ENCODE measurements at regions not wholly inside any gene's neighbourhood (a gene's known extent, or its start where the extent isn't known, plus 50 kb on each side); places are given as distances from the start of the nearest gene placed in this dataset.
"Not testable (repeated sequence)": the region's sequence is repeated elsewhere in the genome, so short reads cannot be mapped to it uniquely, and the experiment has no call there.

DNA sequence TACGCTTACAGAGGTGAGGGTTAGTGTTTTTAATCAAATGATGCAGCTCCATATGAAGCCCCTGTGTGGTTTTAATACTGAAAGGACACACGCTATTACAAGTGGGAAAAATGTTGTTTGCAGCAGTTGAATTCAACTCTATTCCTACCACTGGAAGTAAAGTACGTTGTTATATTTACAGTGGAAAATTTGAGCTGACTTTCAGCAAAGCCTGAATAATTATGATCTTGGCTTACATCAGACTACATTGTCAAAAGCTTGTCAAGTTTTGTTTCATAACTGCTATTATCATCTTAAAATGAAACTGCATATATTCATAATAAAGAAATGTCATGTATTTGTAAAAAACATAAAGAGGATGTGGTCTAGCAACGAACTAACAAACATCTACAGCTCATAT is 818.5 kb downstream of the SEMA5A start:
- DNase-seq (ENCODE audit: insufficient read length, low spot score), result no peak
- no peak for FAIRE-seq
- TF ChIP-seq, protein P1, sequence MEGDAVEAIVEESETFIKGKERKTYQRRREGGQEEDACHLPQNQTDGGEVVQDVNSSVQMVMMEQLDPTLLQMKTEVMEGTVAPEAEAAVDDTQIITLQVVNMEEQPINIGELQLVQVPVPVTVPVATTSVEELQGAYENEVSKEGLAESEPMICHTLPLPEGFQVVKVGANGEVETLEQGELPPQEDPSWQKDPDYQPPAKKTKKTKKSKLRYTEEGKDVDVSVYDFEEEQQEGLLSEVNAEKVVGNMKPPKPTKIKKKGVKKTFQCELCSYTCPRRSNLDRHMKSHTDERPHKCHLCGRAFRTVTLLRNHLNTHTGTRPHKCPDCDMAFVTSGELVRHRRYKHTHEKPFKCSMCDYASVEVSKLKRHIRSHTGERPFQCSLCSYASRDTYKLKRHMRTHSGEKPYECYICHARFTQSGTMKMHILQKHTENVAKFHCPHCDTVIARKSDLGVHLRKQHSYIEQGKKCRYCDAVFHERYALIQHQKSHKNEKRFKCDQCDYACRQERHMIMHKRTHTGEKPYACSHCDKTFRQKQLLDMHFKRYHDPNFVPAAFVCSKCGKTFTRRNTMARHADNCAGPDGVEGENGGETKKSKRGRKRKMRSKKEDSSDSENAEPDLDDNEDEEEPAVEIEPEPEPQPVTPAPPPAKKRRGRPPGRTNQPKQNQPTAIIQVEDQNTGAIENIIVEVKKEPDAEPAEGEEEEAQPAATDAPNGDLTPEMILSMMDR (IDR thresholded peaks at IDR 0.05; ENCODE audit: insufficient read depth, missing control alignments), result no peak

DNA sequence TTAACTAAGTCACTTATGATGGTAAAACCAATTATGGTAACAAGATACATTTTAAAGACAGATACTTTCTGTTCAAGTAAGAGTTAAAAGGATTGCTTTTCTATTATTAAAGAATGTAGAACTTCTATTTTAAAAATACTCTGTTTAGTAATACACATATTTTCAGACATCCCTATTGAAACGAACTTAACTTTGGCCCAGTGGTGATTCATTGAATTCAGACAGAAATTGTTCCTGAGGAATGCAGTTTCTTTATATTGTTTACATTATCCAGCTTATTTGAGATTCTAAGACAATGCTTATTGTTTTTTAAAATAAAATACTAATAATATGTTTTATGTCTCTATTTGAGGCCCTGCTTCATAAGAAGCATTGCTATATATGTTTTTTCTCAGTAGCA is 816.4 kb downstream of the SEMA5A start:
- DNase-seq (ENCODE audit: insufficient read length, low spot score), result no peak
- TF ChIP-seq, protein P1 (IDR thresholded peaks at IDR 0.05; ENCODE audit: insufficient read depth, missing control alignments), result no peak
- FAIRE-seq, result no peak

DNA sequence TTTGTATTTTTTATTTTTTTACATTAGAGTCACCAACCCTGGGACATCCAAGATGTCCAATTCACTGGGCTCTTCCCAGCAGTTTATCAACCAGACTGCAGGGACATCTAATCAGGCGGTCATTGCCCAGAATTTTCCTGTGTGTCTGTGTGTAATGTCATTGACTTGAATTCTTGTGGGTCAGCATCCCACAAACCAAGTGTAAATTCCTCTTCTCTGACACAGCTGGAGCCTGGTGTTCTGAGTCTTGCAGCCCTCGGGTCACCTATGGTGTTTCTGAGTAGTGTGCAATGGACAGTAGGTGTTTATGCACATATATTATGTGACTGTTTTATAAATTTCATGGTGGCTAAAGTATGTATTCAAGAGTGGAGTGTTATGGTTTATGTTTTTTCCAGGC is 815.7 kb downstream of the SEMA5A start:
- TF ChIP-seq, protein P1 (IDR thresholded peaks at IDR 0.05; ENCODE audit: insufficient read depth, missing control alignments), result no peak
- DNase-seq (ENCODE audit: insufficient read length, low spot score), result no peak
- no peak for FAIRE-seq

DNA sequence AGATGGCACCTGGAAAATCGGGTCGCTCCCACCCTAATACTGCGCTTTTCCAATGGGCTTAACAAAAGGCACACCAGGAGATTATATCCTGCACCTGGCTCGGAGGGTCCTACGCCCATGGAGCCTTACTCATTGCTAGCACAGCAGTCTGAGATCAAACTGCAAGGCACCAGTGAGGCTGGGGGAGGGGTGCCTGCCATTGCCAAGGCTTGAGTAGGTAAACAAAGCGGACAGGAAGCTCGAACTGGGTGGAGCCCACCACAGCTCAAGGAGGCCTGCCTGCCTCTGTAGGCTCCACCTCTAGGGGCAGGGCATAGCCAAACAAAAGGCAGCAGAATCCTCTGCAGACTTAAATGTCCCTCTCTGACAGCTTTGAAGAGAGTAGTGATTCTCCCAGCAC is 814.8 kb downstream of the SEMA5A start:
- FAIRE-seq; DNase-seq (ENCODE audit: insufficient read length, low spot score): not testable (repeated sequence)

DNA sequence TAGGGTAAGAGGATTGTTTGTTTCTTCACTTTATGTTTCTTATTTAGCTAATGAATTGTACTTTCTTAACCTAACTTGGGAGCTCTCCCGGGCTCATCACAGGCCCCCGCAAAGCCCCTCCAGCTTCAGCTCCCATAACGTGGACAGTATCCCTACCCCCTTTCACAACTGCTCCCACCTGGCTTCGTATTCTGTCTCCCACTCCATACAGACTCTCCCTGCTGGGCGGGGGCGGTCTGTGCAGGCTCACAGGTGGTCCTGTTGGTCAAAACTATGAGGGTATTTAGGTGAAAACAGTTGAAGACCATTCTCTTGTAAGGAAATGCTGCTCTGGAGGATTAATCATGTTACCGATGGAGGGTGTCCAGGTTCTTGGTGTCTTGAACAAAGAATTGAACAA is 805.3 kb downstream of the SEMA5A start:
- no peak for FAIRE-seq
- no peak for DNase-seq (ENCODE audit: insufficient read length, low spot score)
- TF ChIP-seq, protein P1 (IDR thresholded peaks at IDR 0.05; ENCODE audit: insufficient read depth, missing control alignments), result no peak

DNA sequence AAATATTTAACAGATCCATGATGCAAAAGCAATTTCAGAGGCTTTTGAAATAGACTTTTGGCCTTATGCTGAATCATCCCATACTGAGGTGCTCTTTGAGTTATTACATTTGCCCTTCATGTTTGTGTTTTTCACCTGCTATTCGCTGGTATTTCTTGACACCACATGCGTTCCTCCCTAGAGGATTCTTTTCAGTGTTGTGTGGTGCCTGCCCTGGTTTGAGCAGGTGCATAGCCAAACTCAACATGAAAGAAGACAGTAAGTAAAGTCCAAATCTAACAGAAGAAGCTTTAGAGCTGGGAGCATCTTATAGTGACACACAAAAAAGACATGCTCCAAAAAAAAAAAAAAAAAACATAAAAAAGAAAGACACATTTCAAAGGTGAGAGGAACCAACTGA is 796.3 kb downstream of the SEMA5A start:
- no peak for DNase-seq (ENCODE audit: insufficient read length, low spot score)
- TF ChIP-seq, protein P1 (IDR thresholded peaks at IDR 0.05; ENCODE audit: insufficient read depth, missing control alignments), result no peak
- no peak for FAIRE-seq

DNA sequence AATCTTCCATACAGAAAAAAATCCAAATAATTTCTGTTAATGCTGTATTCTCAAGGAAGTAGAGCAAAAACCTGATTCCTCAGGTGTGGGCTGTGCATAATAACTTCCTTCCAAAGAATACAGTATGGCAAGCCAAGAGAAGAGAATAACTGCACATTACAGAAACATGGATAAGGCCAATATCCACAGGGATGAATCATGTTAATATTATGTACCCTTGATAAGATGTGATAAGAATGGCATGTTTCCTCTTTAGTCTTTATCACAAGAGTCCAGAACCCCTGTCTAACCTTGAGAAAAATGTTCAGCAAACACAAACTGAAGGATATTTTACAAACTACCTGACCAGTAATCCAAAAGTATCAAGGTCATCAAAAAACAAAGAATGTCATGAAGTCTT is 795.8 kb downstream of the SEMA5A start:
- TF ChIP-seq, protein P1 (IDR thresholded peaks at IDR 0.05; ENCODE audit: insufficient read depth, missing control alignments), result no peak
- no peak for FAIRE-seq

DNA sequence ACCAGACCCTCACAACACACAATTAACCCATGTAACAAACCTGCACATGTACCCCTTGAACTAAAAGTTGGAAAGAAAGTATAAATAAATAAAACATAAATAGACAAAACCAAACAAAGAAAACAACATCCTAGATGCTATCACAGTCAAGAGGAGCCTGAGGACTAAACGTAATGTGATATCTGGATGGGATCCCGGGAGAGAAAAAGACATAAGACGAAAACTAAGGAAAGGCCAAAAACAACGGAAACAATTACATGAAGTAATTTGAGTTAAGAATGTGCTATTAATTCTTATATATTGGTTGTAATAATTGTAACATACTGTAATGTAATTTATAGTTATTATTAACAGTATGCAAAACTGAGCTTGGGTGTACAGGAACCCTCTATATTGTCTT is 793.9 kb downstream of the SEMA5A start:
- DNase-seq (ENCODE audit: insufficient read length, low spot score), result no peak
- TF ChIP-seq, protein P1 (IDR thresholded peaks at IDR 0.05; ENCODE audit: insufficient read depth, missing control alignments), result no peak
- FAIRE-seq, result no peak

More for the DNA sequence above, 795.8 kb downstream of the SEMA5A start:
- no peak for DNase-seq (ENCODE audit: insufficient read length, low spot score)

Data from D721Med (cell line).